ENCODE measurements at regions not wholly inside any gene's neighbourhood (a gene's known extent, or its start where the extent isn't known, plus 50 kb on each side); places are given as distances from the start of the nearest gene placed in this dataset.

DNA sequence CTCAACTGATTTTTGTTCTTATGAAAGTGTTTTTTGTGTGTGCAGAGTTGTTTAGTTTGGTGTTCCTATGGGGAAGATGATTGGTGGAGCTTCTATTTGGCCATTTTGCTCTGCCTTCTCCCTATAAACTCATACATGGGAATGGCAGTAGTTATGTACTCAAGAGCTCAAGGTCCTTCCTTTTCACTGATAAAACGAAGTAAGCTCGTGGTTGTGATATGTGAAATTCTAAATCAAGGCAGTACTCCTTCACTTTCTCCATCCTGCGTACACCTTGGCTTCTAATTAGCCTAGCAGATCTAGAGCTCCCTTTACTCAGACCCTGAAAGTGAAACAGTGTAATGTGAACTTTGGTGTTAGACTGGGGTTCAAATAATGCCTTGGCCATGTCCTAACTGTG is 159.3 kb upstream of the TNC start:
- Histone ChIP-seq H3K4me3 (ENCODE audit: low read length) (no peak overlapping the region), H3K27ac (ENCODE audit: low read length) (no peak overlapping the region), H3K27me3 (ENCODE audit: control insufficient read depth, insufficient read depth, low read length) (no peaks in the 10 kb centered on the region), H3K9me3 (replicated peaks; ENCODE audit: control insufficient read depth, low read depth, low read length) (no peaks in the 10 kb centered on the region), H3K36me3 (ENCODE audit: control insufficient read depth, insufficient read depth, low read length) (no peaks in the 10 kb centered on the region), H3K4me1 (ENCODE audit: control insufficient read depth, insufficient read depth, low read length) (no peaks in the 10 kb centered on the region)
- WGBS (ENCODE audit: insufficient coverage) = no CpG with 5 or more reads among the region's 3 CpGs
- no peak for DNase-seq

DNA sequence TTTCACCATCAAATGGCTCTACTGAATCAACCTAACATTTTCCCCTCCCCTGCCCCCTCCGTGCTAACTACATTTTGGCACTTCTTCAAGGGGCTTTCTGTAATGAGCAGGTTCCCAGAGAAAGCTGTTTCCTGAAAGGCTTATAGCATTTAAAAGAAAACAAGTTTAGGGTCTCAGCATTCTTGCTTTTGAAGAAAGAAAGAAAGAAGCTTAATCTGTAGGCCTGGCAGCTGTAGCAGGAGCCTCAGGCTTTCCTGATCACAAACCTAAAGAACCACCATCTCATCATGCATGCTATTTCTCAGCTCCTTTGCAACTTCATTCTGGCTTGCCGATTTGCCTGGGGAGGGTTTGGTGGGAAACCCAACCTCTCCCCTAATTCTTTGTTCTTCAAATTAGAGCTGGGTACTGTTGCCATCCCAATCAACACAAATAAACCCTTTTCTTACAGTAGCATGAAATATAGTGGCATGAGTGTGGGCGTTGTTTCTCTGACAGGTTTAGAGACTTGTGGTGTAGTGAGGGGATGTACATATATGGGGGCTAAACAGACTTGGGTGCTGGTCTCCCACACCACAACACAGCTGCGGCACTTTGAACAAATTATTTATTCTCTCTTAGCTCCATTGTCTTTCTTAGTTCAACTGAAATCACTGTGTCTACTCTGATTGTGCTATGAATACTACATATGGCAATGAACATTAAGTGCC is 160.5 kb upstream of the TNC start:
- H3K27ac ChIP-seq (ENCODE audit: low read length) = no peak overlapping the region
- no peak for DNase-seq
- H3K27me3 ChIP-seq (ENCODE audit: control insufficient read depth, insufficient read depth, low read length) = no peaks in the 10 kb centered on the region
- no peaks in the 10 kb centered on the region for H3K36me3 ChIP-seq (ENCODE audit: control insufficient read depth, insufficient read depth, low read length)
- H3K4me3 ChIP-seq (ENCODE audit: low read length) = no peak overlapping the region
- no peaks in the 10 kb centered on the region for H3K4me1 ChIP-seq (ENCODE audit: control insufficient read depth, insufficient read depth, low read length)
- H3K9me3 ChIP-seq (replicated peaks; ENCODE audit: control insufficient read depth, low read depth, low read length) = no peaks in the 10 kb centered on the region
- WGBS (ENCODE audit: insufficient coverage) = no CpG with 5 or more reads among the region's 4 CpGs

DNA sequence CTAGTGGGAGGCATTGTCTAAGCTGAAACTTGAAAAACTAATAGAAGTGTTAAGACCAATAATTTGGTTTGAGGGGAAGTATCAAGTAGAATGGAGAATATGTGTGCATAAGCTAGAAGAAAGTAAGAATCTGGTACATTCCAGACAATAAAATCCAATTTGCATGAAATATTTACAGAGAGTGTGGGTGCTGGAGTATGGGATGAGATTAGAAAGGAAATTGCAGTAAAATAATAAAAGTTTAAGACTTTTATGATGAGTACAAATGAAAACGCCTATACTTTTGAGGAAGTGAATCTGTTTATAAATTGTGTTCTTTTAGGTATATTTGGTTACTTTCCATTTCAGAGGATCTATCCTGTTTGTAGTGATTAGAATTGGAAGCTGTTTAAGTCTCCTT is 165.4 kb upstream of the TNC start:
- no peak overlapping the region for H3K27ac ChIP-seq (ENCODE audit: low read length)
- H3K9me3 ChIP-seq (replicated peaks; ENCODE audit: control insufficient read depth, low read depth, low read length) = no peaks in the 10 kb centered on the region
- no peaks in the 10 kb centered on the region for H3K27me3 ChIP-seq (ENCODE audit: control insufficient read depth, insufficient read depth, low read length)
- H3K4me3 ChIP-seq (ENCODE audit: low read length) = no peak overlapping the region
- DNase-seq = no peak
- H3K4me1 ChIP-seq (ENCODE audit: control insufficient read depth, insufficient read depth, low read length) = no peaks in the 10 kb centered on the region
- no CpG with 5 or more reads among the region's 1 CpG for WGBS (ENCODE audit: insufficient coverage)
- H3K36me3 ChIP-seq (ENCODE audit: control insufficient read depth, insufficient read depth, low read length) = no peaks in the 10 kb centered on the region

DNA sequence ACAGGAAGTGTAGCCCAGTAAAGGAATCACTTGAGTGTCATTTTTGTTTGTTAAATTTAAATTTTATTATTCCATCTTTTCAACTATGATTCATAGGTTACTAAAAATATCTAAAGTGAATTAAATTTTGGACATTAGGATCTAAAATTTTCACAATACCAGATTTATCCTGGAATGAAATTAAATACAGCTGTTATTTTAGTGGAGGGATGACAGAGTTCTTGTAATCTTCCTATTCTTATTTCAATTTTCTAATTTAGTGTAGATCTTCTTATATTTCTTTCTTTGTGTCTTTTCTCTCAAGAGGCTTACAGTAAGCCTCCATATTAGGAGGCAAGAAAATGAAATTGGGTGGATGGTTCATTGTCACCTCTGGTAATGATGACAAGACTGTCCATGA is 167.9 kb upstream of the TNC start:
- Histone ChIP-seq H3K36me3 (ENCODE audit: control insufficient read depth, insufficient read depth, low read length) (no peaks in the 10 kb centered on the region), H3K4me3 (ENCODE audit: low read length) (no peak overlapping the region), H3K9me3 (replicated peaks; ENCODE audit: control insufficient read depth, low read depth, low read length) (no peaks in the 10 kb centered on the region), H3K4me1 (ENCODE audit: control insufficient read depth, insufficient read depth, low read length) (peaks cover 5% of the 10 kb centered on the region), H3K27ac (ENCODE audit: low read length) (peak overlapping the region; percentile 22), H3K27me3 (ENCODE audit: control insufficient read depth, insufficient read depth, low read length) (no peaks in the 10 kb centered on the region)
- DNase-seq = peak; percentile 57

DNA sequence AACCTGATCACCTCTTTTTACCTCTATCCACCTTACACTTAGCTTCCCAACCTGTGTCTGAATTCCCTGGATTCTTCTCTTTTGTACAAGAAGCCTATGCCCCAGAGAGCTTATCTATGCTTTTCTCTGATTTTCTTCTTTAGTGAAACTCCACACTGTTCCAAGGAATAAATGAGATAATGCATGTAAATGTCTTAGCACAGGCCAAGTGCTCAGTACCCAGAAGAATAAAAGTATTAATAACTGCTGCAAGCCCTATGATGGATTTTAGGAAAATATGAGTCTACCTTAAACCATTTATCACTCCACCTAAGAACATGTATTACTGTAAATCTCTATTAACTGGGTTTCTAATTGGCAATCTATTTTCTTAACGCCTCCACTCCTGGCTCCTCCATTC is 168.5 kb upstream of the TNC start:
- Histone ChIP-seq H3K27ac (ENCODE audit: low read length) (no peak overlapping the region), H3K36me3 (ENCODE audit: control insufficient read depth, insufficient read depth, low read length) (no peaks in the 10 kb centered on the region), H3K4me1 (ENCODE audit: control insufficient read depth, insufficient read depth, low read length) (peaks cover 5% of the 10 kb centered on the region), H3K27me3 (ENCODE audit: control insufficient read depth, insufficient read depth, low read length) (no peaks in the 10 kb centered on the region), H3K9me3 (replicated peaks; ENCODE audit: control insufficient read depth, low read depth, low read length) (no peaks in the 10 kb centered on the region), H3K4me3 (ENCODE audit: low read length) (no peak overlapping the region)
- 100% methylated on average over 1 of the region's 1 CpG for WGBS (ENCODE audit: insufficient coverage)
- peak; percentile 67 for DNase-seq

DNA sequence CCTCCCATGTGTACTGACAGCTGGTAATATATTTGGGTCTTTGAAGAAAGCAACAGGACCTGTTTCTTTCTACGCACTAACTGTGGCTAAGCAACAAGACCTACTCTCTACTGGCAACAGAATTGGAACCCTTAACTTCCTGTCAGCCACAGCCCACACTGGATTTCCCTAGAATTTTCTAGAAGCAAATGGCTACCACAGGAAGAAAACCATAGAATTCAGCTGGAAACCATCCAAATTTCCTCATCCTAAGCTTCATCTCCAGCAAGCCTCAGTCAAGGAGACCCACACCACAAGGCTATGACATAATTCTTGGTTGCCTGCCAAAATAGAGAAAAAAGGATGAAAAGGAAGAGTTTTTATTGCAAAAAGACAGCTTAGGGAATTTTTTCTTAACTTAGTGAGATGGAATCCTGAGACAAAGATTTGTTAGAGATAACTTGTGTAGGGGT is 171.8 kb upstream of the TNC start:
- H3K9me3 ChIP-seq (replicated peaks; ENCODE audit: control insufficient read depth, low read depth, low read length) = no peaks in the 10 kb centered on the region
- no CpG with 5 or more reads among the region's 1 CpG for WGBS (ENCODE audit: insufficient coverage)
- H3K36me3 ChIP-seq (ENCODE audit: control insufficient read depth, insufficient read depth, low read length) = no peaks in the 10 kb centered on the region
- peaks cover 10% of the 10 kb centered on the region for H3K4me1 ChIP-seq (ENCODE audit: control insufficient read depth, insufficient read depth, low read length)
- H3K4me3 ChIP-seq (ENCODE audit: low read length) = no peak overlapping the region
- DNase-seq = peak; percentile 95
- no peaks in the 10 kb centered on the region for H3K27me3 ChIP-seq (ENCODE audit: control insufficient read depth, insufficient read depth, low read length)
- H3K27ac ChIP-seq (ENCODE audit: low read length) = peak overlapping the region; percentile 57

DNA sequence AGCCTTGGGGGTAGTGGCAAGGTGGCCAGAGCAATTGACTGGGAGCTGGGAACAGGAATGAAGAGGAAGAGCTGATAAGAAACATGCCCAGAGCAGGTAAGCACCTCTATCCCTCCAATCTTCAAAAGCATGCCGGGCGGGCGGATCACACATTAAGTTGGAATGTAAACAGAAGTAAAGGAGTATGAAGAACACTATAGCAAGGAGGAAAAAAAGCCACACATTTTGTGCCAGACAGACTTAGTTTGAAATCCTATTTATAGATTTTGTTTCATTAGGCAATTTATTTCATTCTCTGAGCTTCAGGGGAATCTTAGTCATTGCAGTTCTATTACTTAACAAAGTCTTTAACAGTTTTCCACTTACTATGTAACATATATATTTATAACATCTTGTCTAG is 173.9 kb upstream of the TNC start:
- Histone ChIP-seq H3K9me3 (replicated peaks; ENCODE audit: control insufficient read depth, low read depth, low read length) (no peaks in the 10 kb centered on the region), H3K4me3 (ENCODE audit: low read length) (no peak overlapping the region), H3K4me1 (ENCODE audit: control insufficient read depth, insufficient read depth, low read length) (peaks cover 10% of the 10 kb centered on the region), H3K36me3 (ENCODE audit: control insufficient read depth, insufficient read depth, low read length) (no peaks in the 10 kb centered on the region), H3K27ac (ENCODE audit: low read length) (no peak overlapping the region), H3K27me3 (ENCODE audit: control insufficient read depth, insufficient read depth, low read length) (no peaks in the 10 kb centered on the region)
- no CpG with 5 or more reads among the region's 3 CpGs for WGBS (ENCODE audit: insufficient coverage)
- DNase-seq = no peak

DNA sequence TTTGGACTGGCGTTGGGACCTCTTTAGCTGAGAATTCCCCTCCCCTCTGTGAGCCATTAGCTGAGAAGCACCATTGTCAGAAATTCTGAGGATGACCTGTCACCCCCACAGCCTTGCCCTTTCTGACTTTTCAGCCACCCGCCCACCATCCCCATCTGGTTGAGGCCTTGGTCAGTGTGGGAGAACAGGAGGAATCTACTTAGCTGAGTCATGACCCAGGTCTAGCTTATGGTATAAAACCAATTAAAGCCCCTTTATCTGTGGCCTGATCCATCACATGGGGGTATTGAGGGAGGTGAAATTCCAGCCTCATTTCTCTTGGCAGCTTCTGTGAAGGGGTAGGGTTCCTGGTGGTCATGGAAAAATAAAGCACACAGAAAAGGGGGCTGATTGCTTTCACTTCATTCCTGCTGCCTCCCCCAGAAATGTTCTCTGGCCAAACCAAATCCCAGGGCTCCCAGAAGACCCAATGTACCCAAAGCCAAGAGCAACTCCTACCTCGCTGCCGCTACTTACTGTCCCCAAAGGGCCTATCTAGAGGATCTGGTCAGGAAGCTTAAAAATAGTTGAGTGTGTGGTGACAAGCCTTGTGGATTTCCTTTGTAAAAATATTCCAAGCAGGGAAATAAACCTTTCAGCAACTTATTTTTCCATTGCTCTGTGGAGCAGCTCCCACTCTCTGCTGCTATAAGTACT is 174.8 kb upstream of the TNC start:
- Histone ChIP-seq H3K9me3 (replicated peaks; ENCODE audit: control insufficient read depth, low read depth, low read length) (no peaks in the 10 kb centered on the region), H3K27me3 (ENCODE audit: control insufficient read depth, insufficient read depth, low read length) (no peaks in the 10 kb centered on the region), H3K4me1 (ENCODE audit: control insufficient read depth, insufficient read depth, low read length) (peaks cover 10% of the 10 kb centered on the region), H3K27ac (ENCODE audit: low read length) (peak overlapping the region; percentile 33), H3K36me3 (ENCODE audit: control insufficient read depth, insufficient read depth, low read length) (no peaks in the 10 kb centered on the region), H3K4me3 (ENCODE audit: low read length) (no peak overlapping the region)
- WGBS (ENCODE audit: insufficient coverage) = no CpG with 5 or more reads among the region's 4 CpGs
- DNase-seq = peak; percentile 68

DNA sequence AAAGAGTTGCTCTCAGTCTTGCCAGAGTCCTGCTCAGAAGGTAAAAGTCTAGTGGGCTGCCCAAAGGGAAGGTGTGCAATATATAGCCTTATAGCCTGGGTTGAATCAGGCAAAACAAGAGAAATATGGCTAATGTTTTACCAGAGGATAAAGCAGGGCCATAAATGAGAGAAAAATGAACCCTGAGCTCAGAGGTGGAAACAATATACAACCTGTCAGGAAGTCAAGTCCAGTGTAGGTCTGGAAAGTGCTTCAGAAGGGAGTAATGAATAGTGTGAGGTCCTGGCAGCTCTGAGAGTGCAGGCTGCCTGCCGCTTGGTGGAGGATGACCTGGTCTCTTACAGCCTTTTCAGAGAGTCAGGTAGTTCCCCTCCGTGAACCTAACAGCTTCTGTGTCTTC is 177.8 kb upstream of the TNC start:
- H3K27me3 ChIP-seq (ENCODE audit: control insufficient read depth, insufficient read depth, low read length) = no peaks in the 10 kb centered on the region

DNA sequence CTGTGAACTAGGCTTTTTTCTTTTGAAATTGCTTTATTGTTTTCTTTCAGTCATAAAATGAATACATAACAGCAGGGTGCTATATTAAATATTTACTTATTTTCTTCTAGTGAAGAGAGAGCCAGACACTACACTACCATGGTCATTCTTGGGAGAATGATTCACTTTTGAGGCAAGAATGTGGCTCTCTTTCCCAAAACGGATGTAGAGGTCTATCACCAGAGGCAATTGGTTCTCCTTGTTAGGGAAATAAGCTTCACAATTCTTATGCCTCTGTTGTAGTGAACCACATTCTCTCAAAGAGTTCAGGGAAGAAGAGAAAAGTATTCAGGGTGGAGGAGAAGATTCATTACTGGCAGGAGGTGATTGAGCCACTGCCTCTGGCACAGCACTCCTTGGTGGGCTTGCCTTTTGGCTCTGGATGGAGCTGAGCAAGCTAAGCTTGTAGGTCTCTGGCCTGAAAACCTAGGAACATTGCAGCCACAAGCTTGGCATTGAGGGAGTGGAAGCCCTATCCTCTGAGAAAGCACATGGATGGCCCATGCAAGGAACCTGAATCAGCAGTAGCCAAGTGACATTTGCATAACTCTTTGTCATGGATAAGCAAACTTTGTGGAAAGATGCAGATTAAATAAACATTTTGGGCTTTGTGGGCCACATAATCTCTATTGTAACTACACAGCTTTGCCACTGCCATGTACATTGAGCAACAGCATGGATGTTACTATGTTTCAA is 179.0 kb upstream of the TNC start:
- no CpG with 5 or more reads among the region's 1 CpG for WGBS (ENCODE audit: insufficient coverage)
- Histone ChIP-seq H3K27ac (ENCODE audit: low read length) (no peak overlapping the region), H3K4me1 (ENCODE audit: control insufficient read depth, insufficient read depth, low read length) (peaks cover 5% of the 10 kb centered on the region), H3K9me3 (replicated peaks; ENCODE audit: control insufficient read depth, low read depth, low read length) (no peaks in the 10 kb centered on the region), H3K36me3 (ENCODE audit: control insufficient read depth, insufficient read depth, low read length) (no peaks in the 10 kb centered on the region), H3K27me3 (ENCODE audit: control insufficient read depth, insufficient read depth, low read length) (no peaks in the 10 kb centered on the region), H3K4me3 (ENCODE audit: low read length) (no peak overlapping the region)
- no peak for DNase-seq

More for the DNA sequence above, 177.8 kb upstream of the TNC start:
- DNase-seq = no peak
- WGBS (ENCODE audit: insufficient coverage) = 70% methylated on average over 1 of the region's 2 CpGs
- no peak overlapping the region for H3K27ac ChIP-seq (ENCODE audit: low read length)
- H3K36me3 ChIP-seq (ENCODE audit: control insufficient read depth, insufficient read depth, low read length) = no peaks in the 10 kb centered on the region
- peaks cover 5% of the 10 kb centered on the region for H3K4me1 ChIP-seq (ENCODE audit: control insufficient read depth, insufficient read depth, low read length)
- H3K9me3 ChIP-seq (replicated peaks; ENCODE audit: control insufficient read depth, low read depth, low read length) = no peaks in the 10 kb centered on the region
- no peak overlapping the region for H3K4me3 ChIP-seq (ENCODE audit: low read length)

Measured in muscle of leg (tissue), 3 donors.